ENCODE measurements at regions not wholly inside any gene's neighbourhood (a gene's known extent, or its start where the extent isn't known, plus 50 kb on each side); places are given as distances from the start of the nearest gene placed in this dataset.

GRCh38 chr13:30551189-30551588, 66.5 kb upstream of the USPL1 start:
- TF ChIP-seq CTCF (IDR thresholded peaks at IDR 0.05; ENCODE audit: poor library complexity) (peak; percentile 51), EZH2 (IDR thresholded peaks at IDR 0.05; ENCODE audit: borderline replicate concordance) (no peak)
